ENCODE measurements at regions not wholly inside any gene's neighbourhood (a gene's known extent, or its start where the extent isn't known, plus 50 kb on each side); places are given as distances from the start of the nearest gene placed in this dataset.
A peak's percentile ranks its signal among the peaks of the same experiment; 100 is the strongest.

DNA sequence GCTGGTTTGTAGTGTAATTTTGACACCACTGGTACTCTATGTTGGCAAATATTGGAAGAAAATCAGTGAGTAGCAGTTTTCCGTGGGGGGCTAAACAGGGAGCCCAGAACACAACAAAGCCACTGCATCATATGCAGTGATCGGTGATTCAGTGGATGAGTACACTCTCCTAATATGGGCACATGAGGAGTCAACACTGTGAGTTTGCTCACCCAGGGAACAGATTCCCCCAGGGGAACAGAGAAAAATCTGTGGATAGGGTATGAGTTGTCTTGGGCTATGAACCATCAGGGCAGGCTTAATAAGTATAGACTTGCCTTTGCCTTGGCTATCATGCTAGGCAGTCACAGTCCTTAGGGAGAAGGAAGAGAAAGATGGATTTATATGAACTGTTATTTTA lies 227.7 kb upstream of the SEMA3E start:
- no peaks in the 10 kb centered on the region for H3K9me2 ChIP-seq (ENCODE audit: insufficient read depth)
- TF ChIP-seq ZNF114 (CRISPR knock-in tag; IDR thresholded peaks at IDR 0.05) (no peak), NANOG (IDR thresholded peaks at IDR 0.05; ENCODE audit: borderline replicate concordance) (no peak), ETS1 (IDR thresholded peaks at IDR 0.05) (no peak), STAT1 (IDR thresholded peaks at IDR 0.05; ENCODE audit: unreplicated experiment) (no peak), POLR2AphosphoS5 (IDR thresholded peaks at IDR 0.05; ENCODE audit: low read depth) (no peak), EZH2phosphoT487 (IDR thresholded peaks at IDR 0.05; ENCODE audit: unreplicated experiment) (no peak), ZNF331 (CRISPR knock-in tag; IDR thresholded peaks at IDR 0.05; ENCODE audit: low read depth) (no peak), EZH2 (IDR thresholded peaks at IDR 0.05; ENCODE audit: low read depth, unreplicated experiment) (no peak), JUNB (IDR thresholded peaks at IDR 0.05; ENCODE audit: unreplicated experiment) (no peak), CREB1 (CRISPR knock-in tag; IDR thresholded peaks at IDR 0.05; ENCODE audit: low read depth) (no peak)
- TF ChIP-seq, protein P1, sequence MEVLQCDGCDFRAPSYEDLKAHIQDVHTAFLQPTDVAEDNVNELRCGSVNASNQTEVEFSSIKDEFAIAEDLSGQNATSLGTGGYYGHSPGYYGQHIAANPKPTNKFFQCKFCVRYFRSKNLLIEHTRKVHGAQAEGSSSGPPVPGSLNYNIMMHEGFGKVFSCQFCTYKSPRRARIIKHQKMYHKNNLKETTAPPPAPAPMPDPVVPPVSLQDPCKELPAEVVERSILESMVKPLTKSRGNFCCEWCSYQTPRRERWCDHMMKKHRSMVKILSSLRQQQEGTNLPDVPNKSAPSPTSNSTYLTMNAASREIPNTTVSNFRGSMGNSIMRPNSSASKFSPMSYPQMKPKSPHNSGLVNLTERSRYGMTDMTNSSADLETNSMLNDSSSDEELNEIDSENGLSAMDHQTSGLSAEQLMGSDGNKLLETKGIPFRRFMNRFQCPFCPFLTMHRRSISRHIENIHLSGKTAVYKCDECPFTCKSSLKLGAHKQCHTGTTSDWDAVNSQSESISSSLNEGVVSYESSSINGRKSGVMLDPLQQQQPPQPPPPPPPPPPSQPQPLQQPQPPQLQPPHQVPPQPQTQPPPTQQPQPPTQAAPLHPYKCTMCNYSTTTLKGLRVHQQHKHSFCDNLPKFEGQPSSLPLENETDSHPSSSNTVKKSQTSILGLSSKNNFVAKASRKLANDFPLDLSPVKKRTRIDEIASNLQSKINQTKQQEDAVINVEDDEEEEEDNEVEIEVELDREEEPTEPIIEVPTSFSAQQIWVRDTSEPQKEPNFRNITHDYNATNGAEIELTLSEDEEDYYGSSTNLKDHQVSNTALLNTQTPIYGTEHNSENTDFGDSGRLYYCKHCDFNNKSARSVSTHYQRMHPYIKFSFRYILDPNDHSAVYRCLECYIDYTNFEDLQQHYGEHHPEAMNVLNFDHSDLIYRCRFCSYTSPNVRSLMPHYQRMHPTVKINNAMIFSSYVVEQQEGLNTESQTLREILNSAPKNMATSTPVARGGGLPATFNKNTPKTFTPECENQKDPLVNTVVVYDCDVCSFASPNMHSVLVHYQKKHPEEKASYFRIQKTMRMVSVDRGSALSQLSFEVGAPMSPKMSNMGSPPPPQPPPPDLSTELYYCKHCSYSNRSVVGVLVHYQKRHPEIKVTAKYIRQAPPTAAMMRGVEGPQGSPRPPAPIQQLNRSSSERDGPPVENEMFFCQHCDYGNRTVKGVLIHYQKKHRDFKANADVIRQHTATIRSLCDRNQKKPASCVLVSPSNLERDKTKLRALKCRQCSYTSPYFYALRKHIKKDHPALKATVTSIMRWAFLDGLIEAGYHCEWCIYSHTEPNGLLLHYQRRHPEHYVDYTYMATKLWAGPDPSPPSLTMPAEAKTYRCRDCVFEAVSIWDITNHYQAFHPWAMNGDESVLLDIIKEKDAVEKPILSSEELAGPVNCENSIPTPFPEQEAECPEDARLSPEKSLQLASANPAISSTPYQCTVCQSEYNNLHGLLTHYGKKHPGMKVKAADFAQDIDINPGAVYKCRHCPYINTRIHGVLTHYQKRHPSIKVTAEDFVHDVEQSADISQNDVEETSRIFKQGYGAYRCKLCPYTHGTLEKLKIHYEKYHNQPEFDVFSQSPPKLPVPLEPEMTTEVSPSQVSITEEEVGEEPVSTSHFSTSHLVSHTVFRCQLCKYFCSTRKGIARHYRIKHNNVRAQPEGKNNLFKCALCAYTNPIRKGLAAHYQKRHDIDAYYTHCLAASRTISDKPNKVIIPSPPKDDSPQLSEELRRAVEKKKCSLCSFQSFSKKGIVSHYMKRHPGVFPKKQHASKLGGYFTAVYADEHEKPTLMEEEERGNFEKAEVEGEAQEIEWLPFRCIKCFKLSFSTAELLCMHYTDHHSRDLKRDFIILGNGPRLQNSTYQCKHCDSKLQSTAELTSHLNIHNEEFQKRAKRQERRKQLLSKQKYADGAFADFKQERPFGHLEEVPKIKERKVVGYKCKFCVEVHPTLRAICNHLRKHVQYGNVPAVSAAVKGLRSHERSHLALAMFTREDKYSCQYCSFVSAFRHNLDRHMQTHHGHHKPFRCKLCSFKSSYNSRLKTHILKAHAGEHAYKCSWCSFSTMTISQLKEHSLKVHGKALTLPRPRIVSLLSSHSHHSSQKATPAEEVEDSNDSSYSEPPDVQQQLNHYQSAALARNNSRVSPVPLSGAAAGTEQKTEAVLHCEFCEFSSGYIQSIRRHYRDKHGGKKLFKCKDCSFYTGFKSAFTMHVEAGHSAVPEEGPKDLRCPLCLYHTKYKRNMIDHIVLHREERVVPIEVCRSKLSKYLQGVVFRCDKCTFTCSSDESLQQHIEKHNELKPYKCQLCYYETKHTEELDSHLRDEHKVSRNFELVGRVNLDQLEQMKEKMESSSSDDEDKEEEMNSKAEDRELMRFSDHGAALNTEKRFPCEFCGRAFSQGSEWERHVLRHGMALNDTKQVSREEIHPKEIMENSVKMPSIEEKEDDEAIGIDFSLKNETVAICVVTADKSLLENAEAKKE (CRISPR knock-in tag; IDR thresholded peaks at IDR 0.05), result no peak
- TF ChIP-seq, protein P2, sequence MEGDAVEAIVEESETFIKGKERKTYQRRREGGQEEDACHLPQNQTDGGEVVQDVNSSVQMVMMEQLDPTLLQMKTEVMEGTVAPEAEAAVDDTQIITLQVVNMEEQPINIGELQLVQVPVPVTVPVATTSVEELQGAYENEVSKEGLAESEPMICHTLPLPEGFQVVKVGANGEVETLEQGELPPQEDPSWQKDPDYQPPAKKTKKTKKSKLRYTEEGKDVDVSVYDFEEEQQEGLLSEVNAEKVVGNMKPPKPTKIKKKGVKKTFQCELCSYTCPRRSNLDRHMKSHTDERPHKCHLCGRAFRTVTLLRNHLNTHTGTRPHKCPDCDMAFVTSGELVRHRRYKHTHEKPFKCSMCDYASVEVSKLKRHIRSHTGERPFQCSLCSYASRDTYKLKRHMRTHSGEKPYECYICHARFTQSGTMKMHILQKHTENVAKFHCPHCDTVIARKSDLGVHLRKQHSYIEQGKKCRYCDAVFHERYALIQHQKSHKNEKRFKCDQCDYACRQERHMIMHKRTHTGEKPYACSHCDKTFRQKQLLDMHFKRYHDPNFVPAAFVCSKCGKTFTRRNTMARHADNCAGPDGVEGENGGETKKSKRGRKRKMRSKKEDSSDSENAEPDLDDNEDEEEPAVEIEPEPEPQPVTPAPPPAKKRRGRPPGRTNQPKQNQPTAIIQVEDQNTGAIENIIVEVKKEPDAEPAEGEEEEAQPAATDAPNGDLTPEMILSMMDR (conservative IDR thresholded peaks at IDR 0.05; ENCODE audit: low read depth in 2 of 2), result no peak
- TF ChIP-seq, protein P3, sequence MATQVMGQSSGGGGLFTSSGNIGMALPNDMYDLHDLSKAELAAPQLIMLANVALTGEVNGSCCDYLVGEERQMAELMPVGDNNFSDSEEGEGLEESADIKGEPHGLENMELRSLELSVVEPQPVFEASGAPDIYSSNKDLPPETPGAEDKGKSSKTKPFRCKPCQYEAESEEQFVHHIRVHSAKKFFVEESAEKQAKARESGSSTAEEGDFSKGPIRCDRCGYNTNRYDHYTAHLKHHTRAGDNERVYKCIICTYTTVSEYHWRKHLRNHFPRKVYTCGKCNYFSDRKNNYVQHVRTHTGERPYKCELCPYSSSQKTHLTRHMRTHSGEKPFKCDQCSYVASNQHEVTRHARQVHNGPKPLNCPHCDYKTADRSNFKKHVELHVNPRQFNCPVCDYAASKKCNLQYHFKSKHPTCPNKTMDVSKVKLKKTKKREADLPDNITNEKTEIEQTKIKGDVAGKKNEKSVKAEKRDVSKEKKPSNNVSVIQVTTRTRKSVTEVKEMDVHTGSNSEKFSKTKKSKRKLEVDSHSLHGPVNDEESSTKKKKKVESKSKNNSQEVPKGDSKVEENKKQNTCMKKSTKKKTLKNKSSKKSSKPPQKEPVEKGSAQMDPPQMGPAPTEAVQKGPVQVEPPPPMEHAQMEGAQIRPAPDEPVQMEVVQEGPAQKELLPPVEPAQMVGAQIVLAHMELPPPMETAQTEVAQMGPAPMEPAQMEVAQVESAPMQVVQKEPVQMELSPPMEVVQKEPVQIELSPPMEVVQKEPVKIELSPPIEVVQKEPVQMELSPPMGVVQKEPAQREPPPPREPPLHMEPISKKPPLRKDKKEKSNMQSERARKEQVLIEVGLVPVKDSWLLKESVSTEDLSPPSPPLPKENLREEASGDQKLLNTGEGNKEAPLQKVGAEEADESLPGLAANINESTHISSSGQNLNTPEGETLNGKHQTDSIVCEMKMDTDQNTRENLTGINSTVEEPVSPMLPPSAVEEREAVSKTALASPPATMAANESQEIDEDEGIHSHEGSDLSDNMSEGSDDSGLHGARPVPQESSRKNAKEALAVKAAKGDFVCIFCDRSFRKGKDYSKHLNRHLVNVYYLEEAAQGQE (IDR thresholded peaks at IDR 0.05; ENCODE audit: unreplicated experiment), result no peak
- H3K9me3 Mint-ChIP-seq, result no peaks in the 10 kb centered on the region
- H3K27me3 ChIP-seq (ENCODE audit: insufficient read depth), result no peaks in the 10 kb centered on the region
- no peak for ATAC-seq
- no peak for DNase-seq (ENCODE audit: low spot score)
- H4K20me1 ChIP-seq (replicated peaks; ENCODE audit: insufficient read depth), result no peaks in the 10 kb centered on the region
- no peaks in the 10 kb centered on the region for H3F3A ChIP-seq (replicated peaks; ENCODE audit: low read depth)
- no peaks in the 10 kb centered on the region; the same call in 2 of the 3 replicates for H3K4me1 Mint-ChIP-seq
- H2AFZ ChIP-seq, result no peak overlapping the region
- H3K27ac ChIP-seq (ENCODE audit: low read depth), result no peak overlapping the region
- no peaks in the 10 kb centered on the region for H3K27me3 Mint-ChIP-seq (ENCODE audit: insufficient read depth, low read depth, poor library complexity)
- no peak overlapping the region for H3K4me3 ChIP-seq
- no peak overlapping the region for H3K4me2 ChIP-seq
- H3K27ac Mint-ChIP-seq, result 0 out of 2 replicates have a peak overlapping the region, but pooled peaks have one; percentile 4
- H3K36me3 ChIP-seq (ENCODE audit: insufficient read depth), result no peaks in the 10 kb centered on the region
- no peaks in the 10 kb centered on the region for H3K4me1 ChIP-seq (ENCODE audit: insufficient read depth)
- H3K4me3 Mint-ChIP-seq, result no peak overlapping the region
- no peaks in the 10 kb centered on the region for H3K79me2 ChIP-seq (replicated peaks; ENCODE audit: insufficient read depth)
- no peaks in the 10 kb centered on the region for H3K36me3 Mint-ChIP-seq (ENCODE audit: low read depth)

Data from GM23338 (cell line).